ENCODE measurements at regions not wholly inside any gene's neighbourhood (a gene's known extent, or its start where the extent isn't known, plus 50 kb on each side); places are given as distances from the start of the nearest gene placed in this dataset.

GRCh38 chr22:49403102-49403501 lies 424.6 kb downstream of the BRD1 start:
- DNase-seq (ENCODE audit: low read depth) = no peak
- no peak for TF ChIP-seq CTCF (IDR thresholded peaks at IDR 0.05; ENCODE audit: control insufficient read depth, extremely low read depth, insufficient read depth)
- no peak overlapping the region for H3K4me3 ChIP-seq (ENCODE audit: low read depth, low read length)

- DNase-seq (ENCODE audit: low read depth) = no peak
- no peak for TF ChIP-seq CTCF (IDR thresholded peaks at IDR 0.05; ENCODE audit: control insufficient read depth, extremely low read depth, insufficient read depth)
- no peak overlapping the region for H3K4me3 ChIP-seq (ENCODE audit: low read depth, low read length)
Observed at GRCh38 chr22:49402169-49402568, 425.5 kb downstream of the BRD1 start.

- TF ChIP-seq CTCF (IDR thresholded peaks at IDR 0.05; ENCODE audit: control insufficient read depth, extremely low read depth, insufficient read depth) = no peak
- DNase-seq (ENCODE audit: low read depth) = no peak
- no peak overlapping the region for H3K4me3 ChIP-seq (ENCODE audit: low read depth, low read length)
Observed at GRCh38 chr22:49400941-49401598, 426.6 kb downstream of the BRD1 start.

GRCh38 chr22:49400136-49400940 lies 427.3 kb downstream of the BRD1 start:
- H3K4me3 ChIP-seq (ENCODE audit: low read depth, low read length) = no peak overlapping the region
- TF ChIP-seq CTCF (IDR thresholded peaks at IDR 0.05; ENCODE audit: control insufficient read depth, extremely low read depth, insufficient read depth) = no peak

GRCh38 chr22:49398646-49399045 lies 429.0 kb downstream of the BRD1 start:
- no peak overlapping the region for H3K4me3 ChIP-seq (ENCODE audit: low read depth, low read length)
- DNase-seq (ENCODE audit: low read depth) = no peak
- TF ChIP-seq CTCF (IDR thresholded peaks at IDR 0.05; ENCODE audit: control insufficient read depth, extremely low read depth, insufficient read depth) = no peak

More at GRCh38 chr22:49400136-49400940, 427.3 kb downstream of the BRD1 start:
- DNase-seq (ENCODE audit: low read depth) = no peak

GRCh38 chr22:49398115-49398514 lies 429.6 kb downstream of the BRD1 start:
- DNase-seq (ENCODE audit: low read depth) = no peak
- no peak for TF ChIP-seq CTCF (IDR thresholded peaks at IDR 0.05; ENCODE audit: control insufficient read depth, extremely low read depth, insufficient read depth)
- no peak overlapping the region for H3K4me3 ChIP-seq (ENCODE audit: low read depth, low read length)
